Ascending aorta (tissue), 2 donors: ENCODE measurements at regions not wholly inside any gene's neighbourhood (a gene's known extent, or its start where the extent isn't known, plus 50 kb on each side); places are given as distances from the start of the nearest gene placed in this dataset.

Experiments
- DNase-seq, 2 donors: peaks; one replicate each; pipeline ENCODE4 v3.0.0-alpha.2; 2019; ENCODE audit warnings: low spot score in 2 of 2
- H3K27ac ChIP-seq, 2 donors: fragments of 200-600 bp; sonication (generic); one replicate each; pipeline ENCODE4 v1.5.1; 2016 to 2017; ENCODE audit warnings: mild to moderate bottlenecking in 1 of 2
- H3K27me3 ChIP-seq: fragments of 200-600 bp; sonication (generic); one replicate; pipeline ENCODE4 v1.5.1; 2017
- H3K36me3 ChIP-seq, 2 donors: fragments of 200-600 bp; sonication (generic); one replicate each; pipeline ENCODE4 v1.5.1; 2016
- H3K4me1 ChIP-seq, 2 donors: fragments of 200-600 bp; sonication (generic); one replicate each; pipeline ENCODE4 v1.5.1; 2016 to 2017; ENCODE audit warnings: mild to moderate bottlenecking in 1 of 2
- H3K4me3 ChIP-seq, 2 donors: fragments of 200-600 bp; sonication (generic); one replicate each; pipeline ENCODE4 v1.5.1; 2016 to 2017; ENCODE audit warnings: mild to moderate bottlenecking in 1 of 2
- H3K9me3 ChIP-seq, 2 donors: fragments of 200-600 bp; sonication (generic); one replicate each; pipeline ENCODE4 v1.5.1; 2016
- intact Hi-C: fragments of 100-400 bp; cut with DNase I; formaldehyde crosslinking; loops from one replicate; pipeline ENCODE4 v1.15.1; 2023
- TF ChIP-seq, protein P1 (sequence below), 3 experiments: fragments of 200-600 bp in 2 of 3; fragments of 450-650 bp in 1 of 3; sonication (generic) in 2 of 3; IDR thresholded peaks; one replicate each; pipeline ENCODE4 v1.5.1; 2016 to 2019; ENCODE audit warnings: antibody characterized with exemption in 3 of 3, mild to moderate bottlenecking in 1 of 3, moderate library complexity in 1 of 3

GRCh38 chr2:188122985-188123384 lies 168.7 kb upstream of the GULP1 start:
- intact Hi-C loops, result no loop called here
- no peak overlapping the region for H3K27ac ChIP-seq
- TF ChIP-seq, protein P1, sequence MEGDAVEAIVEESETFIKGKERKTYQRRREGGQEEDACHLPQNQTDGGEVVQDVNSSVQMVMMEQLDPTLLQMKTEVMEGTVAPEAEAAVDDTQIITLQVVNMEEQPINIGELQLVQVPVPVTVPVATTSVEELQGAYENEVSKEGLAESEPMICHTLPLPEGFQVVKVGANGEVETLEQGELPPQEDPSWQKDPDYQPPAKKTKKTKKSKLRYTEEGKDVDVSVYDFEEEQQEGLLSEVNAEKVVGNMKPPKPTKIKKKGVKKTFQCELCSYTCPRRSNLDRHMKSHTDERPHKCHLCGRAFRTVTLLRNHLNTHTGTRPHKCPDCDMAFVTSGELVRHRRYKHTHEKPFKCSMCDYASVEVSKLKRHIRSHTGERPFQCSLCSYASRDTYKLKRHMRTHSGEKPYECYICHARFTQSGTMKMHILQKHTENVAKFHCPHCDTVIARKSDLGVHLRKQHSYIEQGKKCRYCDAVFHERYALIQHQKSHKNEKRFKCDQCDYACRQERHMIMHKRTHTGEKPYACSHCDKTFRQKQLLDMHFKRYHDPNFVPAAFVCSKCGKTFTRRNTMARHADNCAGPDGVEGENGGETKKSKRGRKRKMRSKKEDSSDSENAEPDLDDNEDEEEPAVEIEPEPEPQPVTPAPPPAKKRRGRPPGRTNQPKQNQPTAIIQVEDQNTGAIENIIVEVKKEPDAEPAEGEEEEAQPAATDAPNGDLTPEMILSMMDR (IDR thresholded peaks at IDR 0.05), result no peak
- H3K27me3 ChIP-seq, result no peaks in the 10 kb centered on the region
- no peaks in the 10 kb centered on the region for H3K9me3 ChIP-seq
- no peaks in the 10 kb centered on the region for H3K36me3 ChIP-seq
- peaks cover 0 to 11% of the 10 kb centered on the region in 2 donors for H3K4me1 ChIP-seq
- no peak overlapping the region for H3K4me3 ChIP-seq
- DNase-seq, result no peak

DNA sequence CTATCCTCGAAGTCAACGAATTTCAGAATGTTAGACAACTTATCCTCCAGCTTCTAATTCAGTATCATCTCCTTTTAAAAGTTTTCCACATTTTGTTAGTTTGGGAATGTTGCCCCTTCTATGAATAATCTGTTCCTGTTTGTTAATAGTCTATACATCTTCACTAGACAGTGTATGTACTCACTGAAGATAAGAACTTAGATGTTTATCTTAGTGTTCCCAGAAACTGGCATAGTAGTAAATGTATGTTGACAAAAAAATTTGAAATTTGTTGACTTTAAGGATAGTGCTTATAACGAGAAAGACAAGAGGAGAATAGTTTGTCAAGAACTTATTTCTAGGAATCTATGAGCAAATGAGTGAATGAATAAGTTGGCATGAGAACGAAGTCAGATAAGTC lies 162.0 kb upstream of the GULP1 start:
- Histone ChIP-seq H3K9me3 (no peaks in the 10 kb centered on the region), H3K36me3 (no peaks in the 10 kb centered on the region), H3K27ac (no peak overlapping the region), H3K27me3 (no peaks in the 10 kb centered on the region), H3K4me3 (no peak overlapping the region), H3K4me1 (peaks cover 0 to 4% of the 10 kb centered on the region in 2 donors)
- intact Hi-C loops, result no loop called here
- TF ChIP-seq, protein P1 (IDR thresholded peaks at IDR 0.05), result no peak
- DNase-seq, result no peak

- Histone ChIP-seq H3K9me3 (no peaks in the 10 kb centered on the region), H3K4me3 (no peak overlapping the region), H3K4me1 (peaks cover 0 to 11% of the 10 kb centered on the region in 2 donors), H3K27ac (no peak overlapping the region), H3K27me3 (no peaks in the 10 kb centered on the region), H3K36me3 (no peaks in the 10 kb centered on the region)
- DNase-seq, result no peak
- TF ChIP-seq, protein P1 (IDR thresholded peaks at IDR 0.05), result no peak
- intact Hi-C loops, result no loop called here
Observed at GRCh38 chr2:188130317-188130716, 161.4 kb upstream of the GULP1 start.

GRCh38 chr2:188131281-188131680 lies 160.4 kb upstream of the GULP1 start:
- DNase-seq, result no peak
- Histone ChIP-seq H3K27me3 (no peaks in the 10 kb centered on the region), H3K9me3 (no peaks in the 10 kb centered on the region), H3K27ac (no peak overlapping the region), H3K4me3 (no peak overlapping the region), H3K4me1 (peaks cover 0 to 11% of the 10 kb centered on the region in 2 donors), H3K36me3 (no peaks in the 10 kb centered on the region)
- intact Hi-C loops, result no loop called here
- TF ChIP-seq, protein P1 (IDR thresholded peaks at IDR 0.05), result no peak

DNA sequence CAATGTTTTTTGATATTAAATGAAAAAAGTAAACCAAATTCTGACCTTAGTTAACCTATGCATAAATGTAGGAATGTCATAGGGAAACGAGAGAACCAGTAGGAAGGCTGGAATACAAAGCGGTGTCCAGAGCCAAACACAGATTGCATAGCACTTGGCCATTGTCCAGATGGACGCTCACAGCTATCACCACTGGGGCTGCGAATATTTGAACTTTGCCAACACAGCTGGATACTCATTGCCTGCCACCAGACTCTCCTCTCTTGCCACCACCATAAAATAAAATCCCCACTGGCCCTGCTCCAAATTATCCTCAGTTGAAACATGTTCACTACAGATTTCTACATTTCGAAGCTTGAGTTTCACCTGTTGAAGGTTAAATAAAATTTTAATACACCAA lies 159.3 kb upstream of the GULP1 start:
- TF ChIP-seq, protein P1 (IDR thresholded peaks at IDR 0.05), result no peak
- Histone ChIP-seq H3K27me3 (no peaks in the 10 kb centered on the region), H3K27ac (no peak overlapping the region), H3K4me1 (peaks cover 0 to 11% of the 10 kb centered on the region in 2 donors), H3K9me3 (no peaks in the 10 kb centered on the region), H3K4me3 (no peak overlapping the region), H3K36me3 (no peaks in the 10 kb centered on the region)
- intact Hi-C loops, result no loop called here
- DNase-seq, result no peak

DNA sequence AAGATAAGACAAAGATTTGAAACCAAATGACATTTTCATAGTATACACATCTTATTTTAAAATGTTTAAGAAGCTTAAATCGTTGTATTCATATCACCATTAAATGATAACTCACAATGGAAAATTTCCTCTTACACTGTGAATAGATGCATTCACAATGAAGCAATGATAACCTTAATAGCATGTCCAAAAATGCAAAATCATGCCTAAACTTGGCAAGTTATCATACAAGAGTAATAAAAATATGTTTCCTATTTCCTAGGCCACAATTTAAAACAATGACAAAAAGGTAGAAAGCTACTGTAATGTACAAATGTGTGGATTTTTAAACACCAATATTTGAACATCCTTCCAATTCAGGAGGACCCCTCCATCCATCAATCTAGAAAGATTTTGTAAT lies 157.4 kb upstream of the GULP1 start:
- Histone ChIP-seq H3K4me1 (peaks cover 0 to 11% of the 10 kb centered on the region in 2 donors), H3K36me3 (no peaks in the 10 kb centered on the region), H3K27me3 (no peaks in the 10 kb centered on the region), H3K4me3 (no peak overlapping the region), H3K9me3 (no peaks in the 10 kb centered on the region), H3K27ac (no peak overlapping the region)
- TF ChIP-seq, protein P1 (IDR thresholded peaks at IDR 0.05), result no peak
- DNase-seq, result no peak
- intact Hi-C loops, result no loop called here
